ENCODE measurements at regions not wholly inside any gene's neighbourhood (a gene's known extent, or its start where the extent isn't known, plus 50 kb on each side); places are given as distances from the start of the nearest gene placed in this dataset.
A peak's percentile ranks its signal among the peaks of the same experiment; 100 is the strongest.

GRCh38 chr5:20331826-20332225 is 343.8 kb upstream of the CDH18 start:
- no peaks in the 10 kb centered on the region for H3K9me3 ChIP-seq (ENCODE audit: low read length)
- H3K4me3 ChIP-seq (ENCODE audit: low read length) = no peak overlapping the region
- intact Hi-C loops (cut with micrococcal nuclease) = no loop called here
- H3K9ac ChIP-seq (ENCODE audit: low read length) = no peak overlapping the region
- H3K9me2 ChIP-seq (replicated peaks; ENCODE audit: low read length) = no peaks in the 10 kb centered on the region
- H3K27me3 ChIP-seq (ENCODE audit: low read length) = no peaks in the 10 kb centered on the region
- BruUV-seq (replicated peaks) = no TSS peak
- no peaks in the 10 kb centered on the region for H3K79me2 ChIP-seq (ENCODE audit: low read length)
- H4K20me1 ChIP-seq (ENCODE audit: low read length) = no peaks in the 10 kb centered on the region
- TF ChIP-seq CTCF (conservative IDR thresholded peaks at IDR 0.05; ENCODE audit: low read depth, low read length) = no peak
- no peak for TF ChIP-seq EZH2 (IDR thresholded peaks at IDR 0.05; ENCODE audit: low read length, unreplicated experiment)
- TF ChIP-seq EZH2phosphoT487 (IDR thresholded peaks at IDR 0.05; ENCODE audit: borderline replicate concordance, low read length) = no peak
- H3F3A ChIP-seq (ENCODE audit: low read length, unreplicated experiment) = no peaks in the 10 kb centered on the region
- no peak overlapping the region for H2AFZ ChIP-seq (ENCODE audit: low read length)
- ChIA-PET CTCF (no interaction called here), POLR2A (ENCODE audit: unreplicated experiment) (no interaction called here)
- ATAC-seq = no peak
- no peaks in the 10 kb centered on the region for H3K4me1 ChIP-seq (ENCODE audit: insufficient read depth, low read length)
- H3K27ac ChIP-seq (ENCODE audit: low read length) = no peak overlapping the region
- no peak overlapping the region for H3K4me2 ChIP-seq (ENCODE audit: low read length)
- no peaks in the 10 kb centered on the region for H3K36me3 ChIP-seq (ENCODE audit: low read depth, low read length)
- no peak for DNase-seq

- DNase-seq (no peak), ATAC-seq (peak; percentile 53)
- Histone ChIP-seq H3K4me2 (ENCODE audit: low read length) (no peak overlapping the region), H3K36me3 (ENCODE audit: low read depth, low read length) (no peaks in the 10 kb centered on the region), H2AFZ (ENCODE audit: low read length) (no peak overlapping the region), H3K4me1 (ENCODE audit: insufficient read depth, low read length) (no peaks in the 10 kb centered on the region), H3K9me2 (replicated peaks; ENCODE audit: low read length) (no peaks in the 10 kb centered on the region), H3K27ac (ENCODE audit: low read length) (no peak overlapping the region), H3K9me3 (ENCODE audit: low read length) (no peaks in the 10 kb centered on the region), H3F3A (ENCODE audit: low read length, unreplicated experiment) (no peaks in the 10 kb centered on the region), H4K20me1 (ENCODE audit: low read length) (no peaks in the 10 kb centered on the region), H3K4me3 (ENCODE audit: low read length) (no peak overlapping the region), H3K27me3 (ENCODE audit: low read length) (no peaks in the 10 kb centered on the region), H3K79me2 (ENCODE audit: low read length) (no peaks in the 10 kb centered on the region), H3K9ac (ENCODE audit: low read length) (no peak overlapping the region)
- BruUV-seq (replicated peaks) = no TSS peak
- intact Hi-C loops (cut with micrococcal nuclease) = no loop called here
- CTCF ChIA-PET = no interaction called here
- POLR2A ChIA-PET (ENCODE audit: unreplicated experiment) = interaction anchor here (0.7 kb wide), 1 partner anchor 201 kb away, joined by 4 read pairs; no protein-coding TSS in a partner anchor
- TF ChIP-seq EZH2 (IDR thresholded peaks at IDR 0.05; ENCODE audit: low read length, unreplicated experiment) (no peak), EZH2phosphoT487 (IDR thresholded peaks at IDR 0.05; ENCODE audit: borderline replicate concordance, low read length) (no peak), CTCF (conservative IDR thresholded peaks at IDR 0.05; ENCODE audit: low read depth, low read length) (no peak)
Observed at GRCh38 chr5:20323323-20323722, 335.3 kb upstream of the CDH18 start.

GRCh38 chr5:20307391-20307790 is 319.4 kb upstream of the CDH18 start:
- TF ChIP-seq EZH2 (IDR thresholded peaks at IDR 0.05; ENCODE audit: low read length, unreplicated experiment) (no peak), EZH2phosphoT487 (IDR thresholded peaks at IDR 0.05; ENCODE audit: borderline replicate concordance, low read length) (no peak), CTCF (conservative IDR thresholded peaks at IDR 0.05; ENCODE audit: low read depth, low read length) (no peak)
- Histone ChIP-seq H3K9me3 (ENCODE audit: low read length) (no peaks in the 10 kb centered on the region), H3K9ac (ENCODE audit: low read length) (no peak overlapping the region), H3K4me1 (ENCODE audit: insufficient read depth, low read length) (no peaks in the 10 kb centered on the region), H3K27ac (ENCODE audit: low read length) (no peak overlapping the region), H3K4me2 (ENCODE audit: low read length) (no peak overlapping the region), H3K4me3 (ENCODE audit: low read length) (no peak overlapping the region), H4K20me1 (ENCODE audit: low read length) (no peaks in the 10 kb centered on the region), H3K79me2 (ENCODE audit: low read length) (no peaks in the 10 kb centered on the region), H3K36me3 (ENCODE audit: low read depth, low read length) (no peaks in the 10 kb centered on the region), H2AFZ (ENCODE audit: low read length) (no peak overlapping the region), H3K27me3 (ENCODE audit: low read length) (no peaks in the 10 kb centered on the region), H3K9me2 (replicated peaks; ENCODE audit: low read length) (no peaks in the 10 kb centered on the region), H3F3A (ENCODE audit: low read length, unreplicated experiment) (no peaks in the 10 kb centered on the region)
- no TSS peak for BruUV-seq (replicated peaks)
- intact Hi-C loops (cut with micrococcal nuclease) = no loop called here
- no peak for ATAC-seq
- ChIA-PET POLR2A (ENCODE audit: unreplicated experiment) (no interaction called here), CTCF (no interaction called here)
- no peak for DNase-seq
